GM15510 (cell line): ENCODE measurements at regions not wholly inside any gene's neighbourhood (a gene's known extent, or its start where the extent isn't known, plus 50 kb on each side); places are given as distances from the start of the nearest gene placed in this dataset.

Source experiments
- POLR2A ChIP-seq: IDR thresholded peaks from 3 replicates; pipeline ENCODE4 v1.6.1; 2011; ENCODE audit warnings: borderline replicate concordance; ENCODE audit not compliant: insufficient read length; ENCODE audit errors: extremely low read depth

DNA sequence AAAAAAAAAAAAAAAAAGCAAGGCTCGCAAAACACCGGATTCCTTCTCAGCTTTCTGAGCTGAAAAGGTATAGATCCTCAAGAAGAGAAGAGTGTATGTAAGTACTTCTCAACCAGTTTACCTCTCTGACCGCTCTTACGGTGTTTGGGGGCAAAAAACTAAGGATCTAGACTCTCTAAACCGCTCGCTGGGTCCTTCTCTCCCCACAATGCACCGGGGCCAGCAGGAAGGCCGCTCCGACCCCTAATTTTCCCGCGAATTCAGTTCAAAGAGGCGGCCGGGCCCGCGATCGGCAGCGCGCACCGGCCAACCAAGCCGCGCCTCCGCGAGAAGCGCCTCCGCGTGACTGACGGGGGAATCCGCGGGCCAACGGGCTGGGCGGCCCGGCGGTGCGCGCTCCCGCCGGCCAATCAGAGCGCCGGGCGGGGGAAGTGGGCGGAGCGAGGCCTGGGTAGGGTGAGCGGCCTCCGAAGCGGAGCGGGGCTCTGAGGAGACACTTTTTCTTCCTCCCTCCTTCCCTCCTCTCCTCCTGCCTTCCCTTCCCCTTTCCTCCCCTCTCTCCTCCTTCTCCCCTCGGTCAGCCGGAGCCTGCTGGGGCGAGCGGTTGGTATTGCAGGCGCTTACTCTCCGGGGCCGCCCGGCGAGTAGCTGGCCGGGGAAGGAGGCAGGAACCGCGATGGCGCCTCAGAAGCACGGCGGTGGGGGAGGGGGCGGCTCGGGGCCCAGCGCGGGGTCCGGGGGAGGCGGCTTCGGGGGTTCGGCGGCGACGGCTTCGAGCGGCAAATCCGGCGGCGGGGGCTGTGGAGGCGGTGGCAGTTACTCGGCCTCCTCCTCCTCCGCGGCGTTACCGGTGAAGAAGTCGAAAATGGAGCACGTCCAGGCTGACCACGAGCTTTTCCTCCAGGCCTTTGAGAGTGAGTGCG lies 93.0 kb downstream of the CRLF3 start:
- peak; percentile 73 for TF ChIP-seq POLR2A

DNA sequence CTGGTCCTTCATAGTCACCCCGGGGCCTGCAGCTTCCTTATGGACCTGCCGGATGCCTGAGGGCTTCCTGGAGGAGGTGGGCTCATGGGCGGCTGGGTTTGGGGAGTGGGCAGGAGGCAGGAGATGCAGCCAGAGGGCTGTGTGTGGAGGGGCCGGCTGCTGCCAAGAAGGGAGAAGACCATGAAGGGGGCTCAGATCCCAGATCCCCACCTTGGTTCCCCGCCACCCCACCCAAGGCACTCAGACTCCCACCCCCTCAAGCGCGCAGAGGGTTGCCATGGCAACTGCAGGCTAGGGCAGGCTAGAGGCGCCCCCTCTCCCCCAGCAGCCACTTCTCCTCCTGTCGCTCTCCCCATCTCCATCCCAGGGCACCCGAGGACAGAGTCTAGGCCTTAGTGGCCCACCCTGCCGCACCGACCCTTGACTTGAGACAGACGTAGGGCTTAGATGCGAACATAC lies 104.5 kb downstream of the CRLF3 start:
- no peak for TF ChIP-seq POLR2A

DNA sequence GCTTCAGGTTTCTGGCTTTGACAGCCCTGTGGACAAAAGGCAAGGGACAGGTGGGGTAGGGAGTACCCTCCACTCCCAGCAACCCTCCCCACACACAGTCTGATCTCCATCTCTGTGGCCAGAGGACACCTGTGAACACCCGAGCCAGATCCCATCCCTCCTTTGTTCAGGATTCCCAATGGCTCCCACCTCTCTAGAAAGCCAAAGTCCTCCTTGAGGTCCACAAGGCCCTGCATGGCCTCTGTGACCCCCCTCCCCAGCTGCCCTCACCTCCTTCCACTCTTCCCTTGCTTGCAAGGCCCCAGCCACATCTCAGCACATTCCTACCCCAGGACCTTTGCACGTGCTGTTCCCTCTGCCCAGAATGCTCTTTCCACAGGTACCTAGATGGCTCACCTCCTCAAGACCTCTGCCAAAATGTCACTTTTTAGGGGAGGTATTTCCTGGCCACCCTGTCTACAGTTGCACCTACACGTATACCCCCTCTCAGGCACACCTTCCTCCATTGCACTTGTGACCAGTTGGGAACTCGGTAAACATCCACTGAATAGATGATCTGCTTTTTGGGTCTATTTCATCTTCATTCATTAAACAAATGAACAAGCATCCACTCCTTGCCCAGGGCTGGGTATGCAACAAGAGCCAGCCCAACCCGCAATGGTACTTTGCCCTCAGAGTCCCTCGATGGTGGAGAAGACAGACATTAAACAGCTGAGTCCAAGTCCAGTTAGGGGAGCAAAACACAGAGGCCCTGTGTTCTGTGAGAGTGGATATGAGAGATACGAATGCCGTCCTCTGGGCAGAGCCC lies 107.0 kb downstream of the CRLF3 start:
- no peak for TF ChIP-seq POLR2A

DNA sequence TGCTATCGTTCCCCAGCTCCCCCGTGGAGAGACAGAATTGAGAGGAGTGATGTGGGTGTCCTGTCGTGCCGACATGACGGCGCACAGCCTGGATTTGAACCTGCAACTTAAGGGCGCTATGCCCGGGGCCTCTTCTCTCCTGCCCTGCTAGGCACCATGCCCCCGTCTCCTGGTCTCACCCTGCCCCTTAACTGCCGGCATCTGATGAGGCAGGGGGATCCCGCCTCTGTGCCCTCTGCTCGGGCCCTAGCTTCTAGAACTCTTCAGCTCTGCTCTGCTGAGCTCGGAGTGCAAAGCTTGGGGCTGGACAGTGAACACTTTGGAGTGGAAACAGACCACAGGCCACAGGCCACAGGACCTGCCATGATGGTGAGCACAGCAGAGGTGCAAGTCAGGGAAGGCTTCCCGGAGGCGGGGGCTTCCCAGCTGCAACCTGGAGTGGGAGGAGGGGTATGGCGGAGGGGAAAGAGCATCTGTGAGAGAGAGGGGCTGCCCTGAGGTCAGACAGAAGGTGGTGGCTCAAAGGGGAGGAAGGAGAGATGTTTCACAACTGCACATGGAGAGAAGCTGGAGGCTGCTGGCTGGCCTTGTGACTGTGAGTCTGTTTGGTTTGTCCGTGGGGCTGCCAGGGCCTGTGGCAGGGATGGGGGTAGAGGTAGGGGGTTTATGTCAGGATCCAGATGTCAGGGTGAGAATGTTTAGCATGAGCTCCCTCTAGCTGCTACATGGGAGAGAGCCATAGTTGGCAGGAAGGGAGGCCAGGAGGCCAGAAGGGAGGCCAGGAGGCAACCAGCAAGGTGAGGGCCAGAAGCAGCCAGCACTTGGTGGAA lies 107.8 kb downstream of the CRLF3 start:
- no peak for TF ChIP-seq POLR2A

DNA sequence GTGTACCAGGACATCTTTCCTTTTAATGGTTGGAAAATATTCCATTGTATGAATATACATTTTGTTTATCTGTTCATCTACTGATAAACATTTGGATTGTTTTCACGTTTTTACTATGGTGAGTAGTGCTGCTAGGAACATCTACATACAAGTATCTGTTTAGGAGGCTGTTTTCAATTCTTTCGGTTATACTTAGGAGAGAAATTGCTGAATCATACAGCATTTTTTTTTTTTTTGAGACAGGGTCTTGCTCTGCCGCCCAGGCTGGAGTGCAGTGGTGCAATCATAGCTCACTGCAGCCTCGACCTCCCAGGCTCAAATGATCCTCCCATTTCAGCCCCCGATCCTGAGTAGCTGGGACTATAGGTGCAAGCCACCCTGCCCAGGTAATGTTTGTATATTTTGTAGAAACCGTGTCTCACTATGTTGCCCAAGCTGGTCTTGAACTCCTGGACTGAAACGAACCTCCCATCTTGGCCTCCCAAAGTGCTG lies 122.9 kb downstream of the CRLF3 start:
- TF ChIP-seq POLR2A: no peak

DNA sequence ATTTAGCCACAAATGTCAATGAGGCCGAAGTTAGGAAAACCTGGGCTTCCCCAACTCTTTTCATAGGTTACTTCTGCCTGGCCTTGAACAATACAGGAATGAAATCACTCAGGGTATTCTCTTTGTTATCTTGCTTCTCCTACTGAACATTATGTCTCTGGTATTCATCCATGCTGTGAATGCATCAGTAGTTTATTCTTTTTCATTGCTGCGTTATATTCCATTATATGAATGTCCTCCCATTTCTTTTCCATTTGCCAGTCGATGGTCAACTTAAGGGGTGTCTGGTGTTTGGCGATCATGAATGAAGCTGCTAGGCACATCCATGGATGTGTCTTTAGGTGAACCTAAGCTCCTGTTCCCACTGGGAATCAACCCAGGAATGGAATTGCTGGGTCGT lies 128.3 kb downstream of the CRLF3 start:
- no peak for TF ChIP-seq POLR2A

DNA sequence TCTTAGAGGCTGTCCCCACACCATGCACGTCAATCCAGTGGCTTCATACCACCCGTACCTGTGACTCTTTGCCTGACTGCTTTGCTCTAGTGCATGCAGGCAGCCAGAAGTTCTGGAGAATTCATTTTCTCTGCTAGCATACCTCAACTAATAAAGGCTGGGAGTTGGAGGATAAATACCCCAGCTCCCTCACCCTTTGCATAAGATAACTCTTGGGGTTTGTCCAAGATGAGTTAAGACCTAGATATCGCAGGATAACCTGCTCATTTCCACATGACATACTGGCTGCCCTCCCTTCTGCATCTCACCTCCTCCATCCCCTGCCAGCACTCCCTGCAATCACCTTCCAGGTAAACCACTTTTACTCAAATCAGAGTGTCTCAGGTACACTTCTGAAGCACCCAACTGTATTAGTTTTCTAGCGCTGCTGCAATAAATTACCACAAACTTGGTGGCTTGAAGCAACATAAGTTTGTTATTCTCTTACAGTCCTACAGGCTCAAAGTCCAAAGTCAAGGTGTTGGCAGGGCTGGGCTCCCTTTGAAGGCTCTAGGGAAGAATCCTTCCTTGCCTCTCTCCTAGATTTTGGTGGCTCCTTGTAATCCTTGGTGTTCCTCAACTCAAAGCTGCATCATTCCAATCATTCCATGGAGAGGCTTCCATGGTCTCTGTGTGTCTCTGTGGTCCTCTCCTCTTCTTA lies 146.8 kb downstream of the CRLF3 start:
- TF ChIP-seq POLR2A: no peak

DNA sequence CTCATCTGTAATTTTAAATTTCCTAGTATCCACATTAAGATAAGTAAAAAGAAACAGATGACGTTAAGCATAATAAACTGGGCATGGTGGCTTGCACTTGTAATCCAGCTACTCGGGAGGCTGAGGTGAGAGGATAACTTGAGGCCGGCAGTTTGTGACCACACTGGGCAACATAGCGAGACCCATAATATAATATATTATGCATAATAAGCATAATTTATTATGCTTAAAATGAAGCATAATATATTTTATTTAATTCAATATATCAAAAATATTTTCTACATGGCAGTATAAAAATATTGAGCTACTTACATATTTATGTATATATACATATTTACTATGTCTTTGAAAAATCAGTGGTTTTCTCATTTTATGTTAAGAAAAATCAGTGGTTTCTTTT lies 128.3 kb downstream of the GOSR1 start:
- TF ChIP-seq POLR2A: no peak

DNA sequence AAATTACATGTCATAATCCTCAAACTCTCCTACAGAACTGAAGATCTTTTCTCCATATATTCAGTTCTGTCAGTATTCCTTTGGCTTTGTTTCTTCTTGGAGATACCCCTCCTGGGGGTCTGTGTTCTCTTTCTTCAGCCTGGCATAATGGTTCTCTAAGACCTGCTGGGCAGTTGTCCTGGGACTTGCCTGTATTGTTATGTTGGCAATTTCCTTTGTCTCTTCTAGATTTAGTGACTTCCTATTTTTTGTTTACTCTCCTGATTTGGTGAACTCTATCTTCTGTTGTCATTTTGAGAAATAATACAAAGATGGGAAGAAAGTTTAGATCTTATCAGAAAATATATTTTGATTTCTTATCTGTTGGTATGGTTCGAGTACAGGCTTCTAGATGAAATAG lies 127.8 kb downstream of the GOSR1 start:
- TF ChIP-seq POLR2A: no peak

DNA sequence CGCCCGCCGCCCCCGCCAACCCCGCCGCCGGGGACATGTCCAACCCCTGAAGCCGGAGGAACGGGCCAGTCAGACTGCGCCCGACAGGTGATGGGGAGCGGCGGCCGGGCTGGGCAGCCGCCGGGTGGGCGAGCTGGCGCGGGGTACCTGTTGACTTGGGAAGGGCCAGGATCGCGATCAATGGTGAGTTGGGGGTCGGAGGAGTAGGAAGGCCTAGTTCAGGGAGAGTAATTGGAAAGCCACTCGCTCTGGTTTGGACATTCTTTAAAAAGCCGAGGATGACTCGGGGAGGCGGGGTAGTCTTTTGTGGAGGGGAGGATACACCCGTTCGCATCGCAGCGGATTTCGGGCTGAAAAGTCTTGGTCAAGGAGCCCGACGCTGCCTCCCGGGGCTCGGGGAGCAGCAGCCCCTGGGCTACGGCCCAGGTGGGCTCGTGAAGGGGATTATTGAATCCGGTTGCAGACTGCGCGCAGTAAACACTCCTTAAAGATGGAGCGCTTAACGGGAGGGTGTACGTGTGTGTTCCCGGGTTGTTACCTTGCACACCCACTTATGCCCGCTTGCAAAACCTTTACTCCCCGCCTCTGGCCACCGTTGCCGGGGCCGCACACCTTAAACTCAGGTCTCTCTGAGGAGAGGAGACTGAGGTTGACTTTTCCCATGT lies 123.8 kb downstream of the GOSR1 start:
- TF ChIP-seq POLR2A: no peak

DNA sequence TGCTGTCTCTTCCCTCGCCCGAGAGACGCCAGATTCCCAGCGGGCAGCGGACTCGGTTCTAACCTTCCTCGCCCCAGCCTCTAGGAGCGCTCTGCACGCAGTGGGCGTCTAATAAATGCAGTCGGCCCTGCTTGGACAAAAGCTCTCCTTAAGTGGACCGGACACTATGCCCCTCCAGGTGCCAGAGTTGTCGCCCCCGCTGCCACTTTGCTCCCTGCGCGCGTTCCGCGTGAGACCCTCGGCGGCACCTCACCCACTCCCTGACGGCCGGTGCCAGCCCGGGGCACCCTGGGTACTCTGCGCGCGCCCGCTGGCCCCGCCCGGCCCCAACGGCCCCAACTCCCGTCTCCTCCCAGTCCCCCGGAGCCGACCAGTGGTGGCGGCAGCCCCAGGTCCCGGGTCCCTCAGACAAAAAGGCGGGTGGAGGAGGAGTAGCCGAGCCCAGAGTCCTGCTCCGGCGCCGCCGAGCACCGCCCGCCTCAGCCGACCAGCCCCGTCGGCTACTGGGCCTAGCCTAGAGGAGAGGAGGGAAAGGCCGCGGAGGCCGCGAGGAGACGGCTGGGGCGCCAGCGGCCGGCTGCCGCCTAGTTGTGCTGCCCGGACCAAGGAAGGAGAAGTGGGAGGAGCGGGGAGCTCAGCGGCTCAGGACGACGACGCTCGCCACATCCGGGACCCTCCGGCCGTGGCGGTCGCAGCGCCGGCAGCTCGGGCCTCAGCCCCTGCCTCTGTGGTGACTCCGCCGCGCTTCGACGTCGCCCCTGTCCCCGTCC lies 123.0 kb downstream of the GOSR1 start:
- TF ChIP-seq POLR2A: peak; percentile 76

DNA sequence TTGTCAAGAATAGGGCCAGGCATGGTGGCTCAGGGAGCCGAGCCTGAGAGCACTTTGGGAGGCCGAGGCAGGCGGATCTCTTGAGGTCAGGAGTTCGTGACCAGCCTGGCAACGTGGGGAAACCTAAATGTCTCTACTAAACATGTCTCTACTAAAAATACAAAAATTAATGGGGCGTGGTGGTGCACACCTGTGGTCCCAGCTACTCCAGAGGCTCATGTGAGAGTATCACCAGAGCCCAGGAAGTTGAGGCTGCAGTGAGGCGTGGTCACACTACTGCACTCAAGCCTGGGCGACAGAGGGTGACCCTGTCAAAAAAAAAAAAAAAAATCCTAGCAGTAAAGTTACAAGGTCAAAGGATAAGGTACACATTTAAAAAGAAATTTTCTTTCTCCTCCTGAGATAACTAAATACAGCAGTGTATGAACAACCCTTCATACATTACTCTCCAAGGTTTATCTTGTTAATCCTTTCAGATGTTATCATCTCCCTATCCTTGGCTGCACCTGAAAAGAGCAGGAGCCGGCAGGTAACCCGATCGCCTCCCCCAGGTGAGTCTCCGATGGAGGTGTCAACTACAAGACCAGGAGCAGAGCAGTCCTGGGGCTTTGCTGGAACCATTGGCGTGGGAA lies 122.3 kb downstream of the GOSR1 start:
- TF ChIP-seq POLR2A: no peak
